CD4-positive, alpha-beta T cell (primary cell): ENCODE measurements at regions not wholly inside any gene's neighbourhood (a gene's known extent, or its start where the extent isn't known, plus 50 kb on each side); places are given as distances from the start of the nearest gene placed in this dataset.

ENCODE experiments used
- ATAC-seq: fragments of 200-7000 bp; cut with Tn5 transposase; one replicate; pipeline ENCODE4 v1.10.0; 2022; ENCODE audit warnings: mild to moderate bottlenecking; ENCODE audit not compliant: poor library complexity
- CTCF ChIA-PET: fragments of 350-600 bp; sonication (Branson Sonifier 250); formaldehyde crosslinking; loops from one replicate; lab custom pipeline; 2021; ENCODE audit warnings: antibody characterized with exemption, inconsistent platforms; lab: Charles Lee
- POLR2A ChIA-PET: fragments of 350-600 bp; sonication (Branson Sonifier 250); formaldehyde crosslinking; loops from one replicate; lab custom pipeline; 2021; ENCODE audit warnings: antibody characterized with exemption, inconsistent platforms; lab: Charles Lee
- DNase-seq, 14 experiments: peaks; one replicate each; pipeline ENCODE4 v3.0.0-alpha.2; 2013 to 2020; ENCODE audit warnings: mixed read lengths in 2 of 14
- H3K27ac ChIP-seq, 2 donors: one replicate each; pipeline versions ENCODE4 v1.5.1 to v1.7.0; 2013; ENCODE audit warnings: low read length in 2 of 2, low read depth in 1 of 2, mild to moderate bottlenecking in 1 of 2
- H3K27me3 ChIP-seq, 2 experiments: 1 replicate in 1 of 2; 2 replicates in 1 of 2; pipeline versions ENCODE4 v1.6.1 to v1.7.0; 2013; ENCODE audit warnings: low read length in 2 of 2, control low read depth in 1 of 2, mild to moderate bottlenecking in 1 of 2, moderate library complexity in 1 of 2; ENCODE audit not compliant: insufficient read depth in 2 of 2, control insufficient read depth in 1 of 2
- H3K36me3 ChIP-seq: one replicate; pipeline ENCODE4 v1.6.1; 2013; ENCODE audit warnings: low read length, control low read depth; ENCODE audit not compliant: insufficient read depth
- H3K4me1 ChIP-seq: one replicate; pipeline ENCODE4 v1.6.1; 2013; ENCODE audit warnings: low read length, control low read depth; ENCODE audit not compliant: insufficient read depth
- H3K4me3 ChIP-seq: one replicate; pipeline ENCODE4 v1.5.1; 2013; ENCODE audit warnings: mild to moderate bottlenecking, low read length, moderate library complexity
- H3K9me3 ChIP-seq, 2 experiments: 1 replicate in 1 of 2; 2 replicates in 1 of 2; pipeline versions ENCODE4 v1.6.1 to v1.7.0; 2013; ENCODE audit warnings: low read length in 2 of 2, mild to moderate bottlenecking in 2 of 2, control low read depth in 1 of 2, moderate library complexity in 1 of 2; ENCODE audit not compliant: control insufficient read depth in 1 of 2, insufficient read depth in 1 of 2
- H3K27ac Mint-ChIP-seq: one replicate; pipeline ENCODE4 v1.8.0; 2020; ENCODE audit warnings: mixed read lengths
- H3K27me3 Mint-ChIP-seq: one replicate; pipeline ENCODE4 v1.8.0; 2021; ENCODE audit warnings: mixed read lengths
- H3K36me3 Mint-ChIP-seq: one replicate; pipeline ENCODE4 v1.8.0; 2021; ENCODE audit warnings: low read depth, mixed read lengths
- H3K4me1 Mint-ChIP-seq: one replicate; pipeline ENCODE4 v1.8.0; 2021; ENCODE audit warnings: low read depth, mixed read lengths
- H3K4me3 Mint-ChIP-seq: one replicate; pipeline ENCODE4 v1.8.0; 2020; ENCODE audit warnings: mild to moderate bottlenecking, mixed read lengths
- H3K9me3 Mint-ChIP-seq: one replicate; pipeline ENCODE4 v1.8.0; 2020; ENCODE audit warnings: mixed read lengths
- CTCF ChIP-seq: fragments of 200-600 bp; IDR thresholded peaks from one replicate; pipeline ENCODE4 v1.8.0; 2022; ENCODE audit warnings: antibody characterized with exemption, mild to moderate bottlenecking
- intact Hi-C, 2 experiments: fragments of 100-400 bp; cut with DNase I in 1 of 2; cut with micrococcal nuclease in 1 of 2; formaldehyde crosslinking; loops; one replicate each; pipeline versions ENCODE4 v1.15.1 to v1.9.0; 2023 to 2025; cut with DNase I, micrococcal nuclease

GRCh38 chr15:55016225-55016624 lies 180.5 kb downstream of the RSL24D1 start:
- H3K4me1 ChIP-seq: no peaks in the 10 kb centered on the region
- H3K36me3 ChIP-seq: no peaks in the 10 kb centered on the region
- no peak overlapping the region for H3K27ac ChIP-seq
- H3K27me3 ChIP-seq: peaks cover 0 to 5% of the 10 kb centered on the region in 2 experiments
- peaks cover 7% of the 10 kb centered on the region for H3K27me3 Mint-ChIP-seq
- CTCF ChIA-PET: no interaction called here
- intact Hi-C loops: no loop called here
- no peak overlapping the region for H3K27ac Mint-ChIP-seq
- no peak overlapping the region for H3K4me3 Mint-ChIP-seq
- no peaks in the 10 kb centered on the region for H3K9me3 Mint-ChIP-seq
- H3K9me3 ChIP-seq: no peaks in the 10 kb centered on the region
- DNase-seq: no peak
- POLR2A ChIA-PET: no interaction called here
- no peaks in the 10 kb centered on the region for H3K4me1 Mint-ChIP-seq
- H3K4me3 ChIP-seq: no peak overlapping the region
- no peak for ATAC-seq
- no peak for TF ChIP-seq CTCF
- no peaks in the 10 kb centered on the region for H3K36me3 Mint-ChIP-seq

- Mint-ChIP-seq H3K36me3 (no peaks in the 10 kb centered on the region), H3K27ac (no peak overlapping the region), H3K27me3 (peaks cover 6% of the 10 kb centered on the region), H3K9me3 (no peaks in the 10 kb centered on the region), H3K4me3 (no peak overlapping the region), H3K4me1 (no peaks in the 10 kb centered on the region)
- Histone ChIP-seq H3K36me3 (no peaks in the 10 kb centered on the region), H3K9me3 (no peaks in the 10 kb centered on the region), H3K4me3 (no peak overlapping the region), H3K27ac (no peak overlapping the region), H3K4me1 (no peaks in the 10 kb centered on the region), H3K27me3 (peaks cover 0 to 5% of the 10 kb centered on the region in 2 experiments)
- DNase-seq: no peak
- no peak for TF ChIP-seq CTCF
- intact Hi-C loops: no loop called here
- ATAC-seq: no peak
- CTCF ChIA-PET: interaction anchor here (0.6 kb wide), 1 partner anchor 174 kb away, joined by 3 read pairs; no protein-coding TSS in a partner anchor
- POLR2A ChIA-PET: no interaction called here
These were observed 181.7 kb downstream of the RSL24D1 start for GRCh38 chr15:55015093-55015445.

GRCh38 chr15:55014391-55015092 lies 182.2 kb downstream of the RSL24D1 start:
- Mint-ChIP-seq H3K4me1 (no peaks in the 10 kb centered on the region), H3K4me3 (no peak overlapping the region), H3K36me3 (no peaks in the 10 kb centered on the region), H3K27ac (no peak overlapping the region), H3K9me3 (no peaks in the 10 kb centered on the region), H3K27me3 (peaks cover under 1% of the 10 kb centered on the region)
- no peak overlapping the region for H3K4me3 ChIP-seq
- CTCF ChIA-PET: interaction anchor here (0.6 kb wide), 1 partner anchor 174 kb away, joined by 3 read pairs; no protein-coding TSS in a partner anchor
- H3K27me3 ChIP-seq: peaks cover 0 to 5% of the 10 kb centered on the region in 2 experiments
- H3K36me3 ChIP-seq: no peaks in the 10 kb centered on the region
- ATAC-seq (no peak), DNase-seq (no peak)
- intact Hi-C loops: no loop called here
- POLR2A ChIA-PET: no interaction called here
- no peaks in the 10 kb centered on the region for H3K9me3 ChIP-seq
- no peak overlapping the region for H3K27ac ChIP-seq
- H3K4me1 ChIP-seq: no peaks in the 10 kb centered on the region
- TF ChIP-seq CTCF: no peak
